HTR-8/SVneo (cell line): ENCODE measurements at regions not wholly inside any gene's neighbourhood (a gene's known extent, or its start where the extent isn't known, plus 50 kb on each side); places are given as distances from the start of the nearest gene placed in this dataset.
"Not testable (repeated sequence)": the region's sequence is repeated elsewhere in the genome, so short reads cannot be mapped to it uniquely, and the experiment has no call there.

ENCODE experiments used
- DNase-seq: peaks from one replicate; pipeline ENCODE4 v3.0.0; 2011; ENCODE audit warnings: low spot score, mixed read lengths; ENCODE audit not compliant: insufficient read length
- FAIRE-seq: peaks from 2 replicates; lab custom pipeline; 2011; peaks lifted over from hg19 to GRCh38; lab: Jason Lieb, UNC

DNA sequence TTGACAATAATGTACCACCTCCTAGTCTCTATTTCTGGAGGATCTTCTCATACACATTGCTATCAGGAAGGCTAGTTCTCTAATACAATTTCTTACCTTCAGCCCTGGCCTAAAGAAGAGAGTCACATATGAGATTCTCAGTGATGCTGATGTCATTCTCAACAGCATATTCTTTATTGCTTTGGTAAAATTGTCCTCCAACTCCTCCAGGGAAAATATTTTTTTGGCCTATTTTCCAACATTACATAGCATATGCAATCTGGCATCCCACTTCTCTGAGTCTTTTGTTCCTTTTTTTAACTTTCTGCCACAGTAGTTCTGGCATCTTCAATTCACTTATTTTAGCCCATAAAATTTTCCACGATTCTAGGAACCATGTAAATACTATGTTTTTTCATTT is 2363.1 kb downstream of the ARAP2 start:
- no peak for FAIRE-seq
- DNase-seq = no peak

- DNase-seq (no peak), FAIRE-seq (no peak)
Measured at GRCh38 chr4:33882246-33882990, 2361.9 kb downstream of the ARAP2 start.

DNA sequence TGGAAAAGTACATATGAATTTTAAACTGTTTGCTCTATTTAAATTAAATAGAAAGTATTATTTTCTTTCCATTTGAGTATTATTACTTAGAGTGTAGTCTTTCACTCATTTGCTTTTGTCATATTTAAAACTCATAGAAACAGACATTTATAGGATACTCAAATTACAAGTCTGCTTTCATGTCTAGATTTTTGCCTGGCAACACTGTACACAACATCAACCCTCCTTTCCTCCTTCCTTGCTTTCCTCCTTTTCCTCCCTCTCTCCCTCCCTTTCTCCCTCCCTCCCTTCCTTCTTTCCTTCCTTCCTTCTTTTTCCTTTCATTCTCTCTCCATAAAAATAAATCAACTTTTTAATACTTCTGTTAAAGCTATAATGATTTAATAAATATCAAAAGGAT is 2361.2 kb downstream of the ARAP2 start:
- FAIRE-seq = no peak

GRCh38 chr4:33886356-33886755 is 2358.0 kb downstream of the ARAP2 start:
- DNase-seq (no peak), FAIRE-seq (no peak)

More for the DNA sequence above, 2361.2 kb downstream of the ARAP2 start:
- DNase-seq = no peak

DNA sequence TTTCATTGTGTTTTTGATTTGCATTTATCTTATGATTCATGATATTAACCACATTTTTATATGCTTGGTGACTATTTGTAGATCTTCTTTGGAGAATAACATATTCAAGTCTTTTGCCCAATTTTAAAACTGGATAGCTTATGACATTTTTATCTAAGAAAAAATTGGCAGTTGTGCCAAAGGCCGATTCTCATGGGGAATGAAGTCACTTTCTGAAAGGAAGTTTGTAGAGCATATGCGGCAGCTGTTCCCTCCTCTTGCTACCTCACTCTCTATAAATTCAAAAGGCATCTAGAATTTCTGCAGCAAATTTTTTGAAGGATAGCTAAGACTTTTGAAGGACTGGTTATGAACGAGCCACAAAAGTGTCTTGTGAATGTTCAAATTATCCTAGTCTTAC is 2353.5 kb downstream of the ARAP2 start:
- no peak for FAIRE-seq
- DNase-seq = no peak

- DNase-seq = no peak
- no peak for FAIRE-seq
Measured at GRCh38 chr4:33911959-33912358, 2332.4 kb downstream of the ARAP2 start.

GRCh38 chr4:33914386-33914785 is 2329.9 kb downstream of the ARAP2 start:
- FAIRE-seq = no peak

DNA sequence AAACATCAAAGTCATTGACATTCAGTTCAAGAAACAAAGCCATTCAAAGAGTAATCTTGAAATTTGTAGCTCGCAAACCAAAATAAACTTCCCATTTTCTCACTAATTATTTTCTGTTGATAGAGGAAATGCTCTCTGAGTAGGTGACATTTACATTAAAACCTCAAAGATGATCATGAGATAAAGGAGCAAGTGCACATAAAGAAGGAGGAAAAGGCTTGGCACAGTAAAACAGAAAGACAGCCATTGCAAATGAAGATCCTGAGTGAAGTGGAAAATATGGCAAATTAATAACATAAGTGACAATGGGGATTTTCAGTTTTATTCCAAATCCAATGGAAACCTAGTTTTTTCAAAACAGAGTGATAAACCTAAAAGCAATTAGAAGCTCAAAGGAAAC is 2320.8 kb downstream of the ARAP2 start:
- DNase-seq (no peak), FAIRE-seq (no peak)

More at GRCh38 chr4:33914386-33914785, 2329.9 kb downstream of the ARAP2 start:
- no peak for DNase-seq

- DNase-seq = no peak
Measured at GRCh38 chr4:33924239-33924638, 2320.1 kb downstream of the ARAP2 start.

GRCh38 chr4:33924811-33925210 is 2319.5 kb downstream of the ARAP2 start:
- DNase-seq (no peak), FAIRE-seq (no peak)

More at GRCh38 chr4:33924239-33924638, 2320.1 kb downstream of the ARAP2 start:
- FAIRE-seq = no peak

DNA sequence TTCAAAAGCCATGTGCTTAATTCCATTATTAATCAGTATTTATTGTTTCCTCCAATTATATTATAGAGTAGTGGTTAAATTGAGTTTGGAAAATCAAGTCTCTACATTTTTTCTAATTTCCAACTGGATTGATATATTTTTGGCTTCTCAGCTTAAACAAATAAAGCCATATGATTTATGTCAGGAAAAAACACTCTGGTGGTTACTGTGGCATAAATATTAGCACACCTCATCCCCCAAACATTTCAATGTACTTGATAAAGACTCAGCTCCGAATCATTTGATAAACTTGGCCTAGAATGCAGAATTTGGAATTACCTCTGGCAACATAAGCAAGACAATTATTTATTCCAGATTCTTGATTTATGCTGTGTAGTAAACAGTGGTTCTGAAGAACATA is 2313.8 kb downstream of the ARAP2 start:
- DNase-seq = no peak
- FAIRE-seq = no peak

DNA sequence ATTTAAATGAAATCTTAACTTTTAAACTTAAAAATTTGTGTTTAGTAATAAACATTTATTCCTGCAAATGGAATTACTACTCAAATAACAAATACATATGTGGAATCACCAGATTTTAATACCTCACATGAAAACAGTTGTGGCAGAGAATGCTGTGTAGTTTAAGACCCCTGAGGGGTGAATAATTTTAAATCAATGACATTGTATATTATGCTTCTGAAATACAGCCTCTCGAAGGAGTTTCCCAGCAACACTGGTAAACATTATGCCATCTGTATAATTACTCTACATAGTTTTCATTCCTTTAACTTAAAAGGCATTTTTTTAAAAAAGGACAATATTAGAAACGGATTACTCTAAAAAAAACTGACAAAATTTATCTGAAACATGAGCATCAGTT is 2313.3 kb downstream of the ARAP2 start:
- no peak for DNase-seq
- FAIRE-seq = no peak

GRCh38 chr4:33940281-33940680 is 2304.0 kb downstream of the ARAP2 start:
- no peak for FAIRE-seq

DNA sequence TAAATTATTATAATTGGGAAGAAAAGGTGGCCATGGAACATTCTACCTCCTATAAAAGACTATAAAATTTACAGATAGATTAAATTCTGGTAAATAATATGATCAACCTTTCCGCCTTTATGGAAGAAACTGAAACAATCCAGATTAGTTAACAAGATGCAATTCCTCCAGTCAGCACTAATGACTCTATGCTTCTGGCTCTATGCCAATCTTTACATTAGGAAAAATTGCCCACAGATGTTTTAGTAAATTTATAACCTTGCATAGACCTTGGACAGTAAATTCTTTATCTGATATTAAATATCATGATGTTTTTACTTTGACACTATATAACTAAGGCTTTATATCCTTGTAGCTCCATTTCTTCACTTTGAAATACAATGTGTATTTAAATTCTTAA is 2302.5 kb downstream of the ARAP2 start:
- FAIRE-seq (no peak), DNase-seq (no peak)

More at GRCh38 chr4:33940281-33940680, 2304.0 kb downstream of the ARAP2 start:
- DNase-seq = no peak

DNA sequence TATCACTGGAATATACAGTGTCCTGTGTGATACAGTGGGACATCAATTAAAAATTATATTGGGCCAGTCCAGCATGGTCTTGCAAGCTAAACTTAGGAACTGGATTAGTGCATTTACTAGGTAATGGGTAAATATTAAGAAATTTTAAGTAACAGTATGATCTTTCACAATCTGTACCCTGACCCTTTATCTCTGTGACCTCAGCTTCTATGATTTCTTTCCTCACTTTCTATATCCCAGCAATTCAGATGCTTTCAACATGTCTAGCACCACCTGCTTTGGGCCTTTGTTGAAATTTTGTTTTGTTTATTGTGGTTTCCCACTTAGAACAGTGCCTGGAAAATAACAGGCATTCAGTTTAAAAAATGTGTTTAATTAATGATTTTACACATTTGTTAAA is 2295.4 kb downstream of the ARAP2 start:
- DNase-seq = no peak
- FAIRE-seq = no peak

- not testable (repeated sequence) for FAIRE-seq, DNase-seq
Measured at GRCh38 chr4:33953848-33954247, 2290.5 kb downstream of the ARAP2 start.

GRCh38 chr4:33954759-33955158 is 2289.6 kb downstream of the ARAP2 start:
- DNase-seq (no peak), FAIRE-seq (no peak)

DNA sequence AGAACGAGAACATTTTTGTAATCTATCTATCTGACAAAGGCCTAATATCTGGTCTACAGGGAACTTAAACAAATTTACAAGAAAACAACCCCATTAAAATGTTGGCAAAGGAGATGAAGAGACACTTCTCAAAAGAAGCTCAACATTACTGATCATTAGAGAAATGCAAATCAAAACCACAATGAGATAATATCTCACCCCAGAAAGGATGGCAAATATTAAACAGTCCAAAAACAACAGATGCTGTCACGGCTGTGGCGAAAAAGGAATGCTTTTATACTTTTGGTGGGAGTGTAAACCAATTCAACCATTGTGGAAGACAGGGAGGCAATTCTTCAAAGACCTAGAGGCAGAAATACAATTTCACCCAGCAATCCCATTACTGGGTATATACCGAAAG is 2284.8 kb downstream of the ARAP2 start:
- no peak for FAIRE-seq
- no peak for DNase-seq

DNA sequence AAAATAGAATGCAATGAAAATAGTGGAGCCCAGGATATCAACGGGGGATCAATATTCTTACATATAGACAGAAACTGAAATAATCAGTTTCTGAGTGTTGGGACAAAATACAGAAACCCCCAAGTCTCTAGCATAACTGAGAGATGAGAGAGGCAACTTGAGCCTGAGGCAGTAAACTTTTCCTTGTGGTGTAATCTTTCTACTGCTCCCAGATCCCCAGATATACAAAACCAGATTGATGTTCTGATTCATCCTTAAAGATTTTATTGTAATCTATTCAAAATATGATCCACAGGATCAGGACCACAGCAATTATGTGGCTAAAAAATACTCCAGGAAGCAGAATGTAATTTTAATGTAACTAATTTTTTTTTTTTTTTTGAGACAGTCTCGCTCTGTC is 2282.6 kb downstream of the ARAP2 start:
- FAIRE-seq (no peak), DNase-seq (peak; percentile 41)

DNA sequence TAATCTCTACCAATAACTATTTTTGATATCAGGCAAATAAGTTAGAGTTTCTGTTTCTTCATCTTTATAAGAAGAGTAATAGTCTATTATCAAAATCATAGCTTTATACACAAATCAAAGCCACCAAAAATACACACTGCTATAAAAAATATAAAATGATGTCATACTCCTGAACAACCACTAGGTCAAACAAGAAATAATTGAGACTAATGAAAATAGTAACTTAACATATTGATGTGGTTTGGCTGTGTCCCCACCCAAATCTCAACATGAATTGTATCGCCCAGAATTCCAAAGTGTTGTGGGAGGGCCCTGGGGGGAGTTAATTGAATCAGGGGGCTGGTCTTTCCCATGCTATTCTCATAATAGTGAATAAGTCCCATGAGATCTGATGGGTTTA is 2277.5 kb downstream of the ARAP2 start:
- DNase-seq (no peak), FAIRE-seq (no peak)

DNA sequence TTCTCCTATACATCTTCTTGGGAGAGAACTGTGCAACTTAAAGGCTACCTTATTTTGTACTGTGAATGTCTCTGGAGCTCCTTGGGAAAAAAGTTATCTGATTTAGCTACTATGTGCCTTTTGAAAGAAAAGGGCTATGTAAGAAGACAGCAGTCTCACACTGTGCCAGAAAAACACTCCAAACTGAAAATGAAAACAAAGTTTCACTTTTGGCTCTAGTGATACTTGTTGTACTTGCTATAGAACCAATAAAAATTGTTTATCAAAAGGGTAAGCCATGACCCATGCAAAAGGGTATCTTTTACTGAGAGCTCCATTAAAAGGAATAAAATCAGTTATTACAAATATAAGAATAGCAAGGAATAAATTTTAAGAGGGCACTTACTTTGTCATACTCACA is 2270.0 kb downstream of the ARAP2 start:
- FAIRE-seq (no peak), DNase-seq (no peak)

GRCh38 chr4:33975995-33976394 is 2268.3 kb downstream of the ARAP2 start:
- no peak for FAIRE-seq
- DNase-seq = no peak
